Fibroblast of lung (primary cell): ENCODE measurements at regions not wholly inside any gene's neighbourhood (a gene's known extent, or its start where the extent isn't known, plus 50 kb on each side); places are given as distances from the start of the nearest gene placed in this dataset.
A peak's percentile ranks its signal among the peaks of the same experiment; 100 is the strongest.
"Not testable (repeated sequence)": the region's sequence is repeated elsewhere in the genome, so short reads cannot be mapped to it uniquely, and the experiment has no call there.

Source experiments
- DNase-seq, 2 donors: peaks; one replicate each; pipeline versions ENCODE4 v3.0.0 to v3.0.0-alpha.2; 2010; ENCODE audit warnings: low read depth in 2 of 2
- H2AFZ ChIP-seq: 2 replicates; pipeline ENCODE4 v1.5.1; 2012; ENCODE audit warnings: low read length, control low read depth, inconsistent platforms
- H3K27ac ChIP-seq: 2 replicates; pipeline ENCODE4 v1.5.1; 2011; ENCODE audit warnings: low read length, control low read depth; ENCODE audit not compliant: insufficient read depth
- H3K27me3 ChIP-seq: 2 replicates; pipeline ENCODE4 v1.5.1; 2011; ENCODE audit warnings: mild to moderate bottlenecking, low read length; ENCODE audit not compliant: control insufficient read depth, insufficient read depth
- H3K36me3 ChIP-seq: 2 replicates; pipeline ENCODE4 v1.5.1; 2011; ENCODE audit warnings: low read length; ENCODE audit not compliant: control insufficient read depth, insufficient read depth
- H3K4me1 ChIP-seq: 2 replicates; pipeline ENCODE4 v1.5.1; 2011; ENCODE audit warnings: low read length; ENCODE audit not compliant: control insufficient read depth, insufficient read depth; ENCODE audit errors: extremely low read depth
- H3K4me2 ChIP-seq: 2 replicates; pipeline ENCODE4 v1.5.1; 2011; ENCODE audit warnings: low read length, control low read depth; ENCODE audit not compliant: insufficient read depth; ENCODE audit errors: extremely low read depth
- H3K4me3 ChIP-seq, 4 experiments: fragments of 200-600 bp in 1 of 4; sonication (generic) in 1 of 4; replicated peaks in 1 of 4; 2 replicates each; pipeline ENCODE4 v1.5.1; 2011 to 2016; ENCODE audit warnings: low read length in 4 of 4, low read depth in 3 of 4, mild to moderate bottlenecking in 3 of 4, control low read depth in 2 of 4, inconsistent platforms in 1 of 4, mixed read lengths in 1 of 4; ENCODE audit not compliant: insufficient read depth in 1 of 4; ENCODE audit errors: control extremely low read depth in 1 of 4
- H3K79me2 ChIP-seq: 2 replicates; pipeline ENCODE4 v1.5.1; 2012; ENCODE audit warnings: mild to moderate bottlenecking, low read length, inconsistent platforms; ENCODE audit not compliant: control insufficient read depth, insufficient read depth
- H3K9ac ChIP-seq: 2 replicates; pipeline ENCODE4 v1.5.1; 2011; ENCODE audit warnings: mild to moderate bottlenecking, low read length, control low read depth; ENCODE audit not compliant: insufficient read depth
- H3K9me3 ChIP-seq: 2 replicates; pipeline ENCODE4 v1.5.1; 2012; ENCODE audit warnings: low read depth, low read length; ENCODE audit not compliant: control insufficient read depth, insufficient read depth
- H4K20me1 ChIP-seq: 2 replicates; pipeline ENCODE4 v1.5.1; 2011; ENCODE audit warnings: low read length; ENCODE audit not compliant: control insufficient read depth, insufficient read depth; ENCODE audit errors: extremely low read depth
- EZH2 ChIP-seq: IDR thresholded peaks from 2 replicates; pipeline ENCODE4 v1.5.1; 2012; ENCODE audit warnings: low read length, control low read depth, mild to moderate bottlenecking; ENCODE audit errors: missing control alignments
- TF ChIP-seq, protein P1 (sequence below), 2 donors: IDR thresholded peaks in 1 of 2; conservative IDR thresholded peaks in 1 of 2; 1 replicate in 1 of 2; 2 replicates in 1 of 2; pipeline ENCODE4 v1.5.1; 2011 to 2012; ENCODE audit warnings: low read length in 2 of 2, control low read depth in 1 of 2, inconsistent platforms in 1 of 2, low read depth in 1 of 2, mild to moderate bottlenecking in 1 of 2

GRCh38 chr3:193964517-193964880, 171.4 kb upstream of the HES1 start:
- H3K9me3 ChIP-seq = no peaks in the 10 kb centered on the region
- no peak overlapping the region for H3K9ac ChIP-seq
- no peaks in the 10 kb centered on the region for H3K4me1 ChIP-seq
- no peak overlapping the region for H3K27ac ChIP-seq
- no peak overlapping the region for H3K4me3 ChIP-seq
- TF ChIP-seq, protein P1, sequence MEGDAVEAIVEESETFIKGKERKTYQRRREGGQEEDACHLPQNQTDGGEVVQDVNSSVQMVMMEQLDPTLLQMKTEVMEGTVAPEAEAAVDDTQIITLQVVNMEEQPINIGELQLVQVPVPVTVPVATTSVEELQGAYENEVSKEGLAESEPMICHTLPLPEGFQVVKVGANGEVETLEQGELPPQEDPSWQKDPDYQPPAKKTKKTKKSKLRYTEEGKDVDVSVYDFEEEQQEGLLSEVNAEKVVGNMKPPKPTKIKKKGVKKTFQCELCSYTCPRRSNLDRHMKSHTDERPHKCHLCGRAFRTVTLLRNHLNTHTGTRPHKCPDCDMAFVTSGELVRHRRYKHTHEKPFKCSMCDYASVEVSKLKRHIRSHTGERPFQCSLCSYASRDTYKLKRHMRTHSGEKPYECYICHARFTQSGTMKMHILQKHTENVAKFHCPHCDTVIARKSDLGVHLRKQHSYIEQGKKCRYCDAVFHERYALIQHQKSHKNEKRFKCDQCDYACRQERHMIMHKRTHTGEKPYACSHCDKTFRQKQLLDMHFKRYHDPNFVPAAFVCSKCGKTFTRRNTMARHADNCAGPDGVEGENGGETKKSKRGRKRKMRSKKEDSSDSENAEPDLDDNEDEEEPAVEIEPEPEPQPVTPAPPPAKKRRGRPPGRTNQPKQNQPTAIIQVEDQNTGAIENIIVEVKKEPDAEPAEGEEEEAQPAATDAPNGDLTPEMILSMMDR (conservative IDR thresholded peaks at IDR 0.05 in 1 of 2, IDR thresholded peaks at IDR 0.05 in 1 of 2; ENCODE audit: low read depth in 1 of 2, low read length in 2 of 2) = no peak
- DNase-seq = no peak
- H3K36me3 ChIP-seq = no peaks in the 10 kb centered on the region
- no peaks in the 10 kb centered on the region for H4K20me1 ChIP-seq
- no peaks in the 10 kb centered on the region for H3K79me2 ChIP-seq
- no peak overlapping the region for H3K4me2 ChIP-seq
- no peak overlapping the region for H2AFZ ChIP-seq
- H3K27me3 ChIP-seq = peaks cover 13% of the 10 kb centered on the region

DNA sequence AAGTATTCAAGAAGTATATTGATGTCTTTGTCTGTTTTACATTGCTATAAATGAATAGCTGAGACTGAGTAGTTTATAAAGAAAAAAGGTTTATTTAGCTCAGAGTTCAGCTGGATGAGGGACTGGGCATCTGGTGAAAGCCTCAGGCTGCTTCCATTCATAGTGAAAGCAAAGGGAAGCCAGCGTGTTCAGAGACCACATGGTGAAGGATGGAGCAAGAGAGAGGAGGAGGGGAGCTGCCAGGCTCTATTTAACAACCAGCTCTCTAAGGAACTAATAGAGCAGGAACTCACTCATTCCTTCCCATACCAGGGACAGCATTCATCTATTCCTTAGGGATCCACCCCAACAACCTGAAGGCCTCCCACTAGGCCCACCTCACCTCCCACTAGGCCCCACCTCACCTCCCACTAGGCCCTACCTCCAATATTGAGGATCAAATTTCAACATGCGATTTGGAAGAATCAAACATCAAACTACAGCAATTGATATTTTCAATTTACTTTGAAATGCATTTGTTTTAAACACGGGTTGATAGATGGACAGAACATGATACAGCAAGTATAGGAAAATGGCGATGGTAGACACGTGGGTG, 167.5 kb upstream of the HES1 start:
- TF ChIP-seq, protein P1 (conservative IDR thresholded peaks at IDR 0.05 in 1 of 2, IDR thresholded peaks at IDR 0.05 in 1 of 2; ENCODE audit: low read depth in 1 of 2, low read length in 2 of 2) = no peak
- no peak for TF ChIP-seq EZH2

DNA sequence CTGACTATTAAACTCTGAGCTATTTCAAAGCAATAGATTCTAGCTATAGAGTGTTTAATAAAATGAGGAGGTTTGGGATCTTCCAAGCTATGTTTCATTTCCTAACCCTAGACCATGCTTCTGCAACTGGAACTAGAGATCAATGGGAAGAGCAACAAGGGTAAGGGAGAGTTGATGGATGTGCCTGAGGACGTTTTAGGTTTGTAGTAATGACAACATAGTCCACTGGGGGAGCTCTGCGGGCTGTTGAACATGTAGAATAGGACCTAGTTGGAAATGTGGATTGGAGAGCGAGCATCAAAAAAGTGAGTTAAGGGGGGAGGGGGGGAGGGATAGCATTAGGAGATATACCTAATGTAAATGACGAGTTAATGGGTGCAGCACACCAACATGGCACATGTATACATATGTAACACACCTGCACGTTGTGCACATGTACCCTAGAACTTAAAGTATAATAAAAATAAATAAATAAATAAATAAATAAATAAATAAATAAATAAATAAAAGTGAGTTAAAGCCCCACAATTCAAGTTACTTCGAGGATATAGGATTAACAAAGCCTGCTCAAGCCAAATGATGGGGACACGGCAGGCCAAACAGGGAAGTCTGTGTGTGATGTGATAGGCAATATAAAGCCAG, 165.7 kb upstream of the HES1 start:
- H3K9ac ChIP-seq, H3K4me1 ChIP-seq, H3K36me3 ChIP-seq, H3K4me3 ChIP-seq, H3K9me3 ChIP-seq, H4K20me1 ChIP-seq, H2AFZ ChIP-seq, H3K4me2 ChIP-seq, H3K79me2 ChIP-seq, H3K27ac ChIP-seq: not testable (repeated sequence)
- TF ChIP-seq, protein P1 (conservative IDR thresholded peaks at IDR 0.05 in 1 of 2, IDR thresholded peaks at IDR 0.05 in 1 of 2; ENCODE audit: low read depth in 1 of 2, low read length in 2 of 2) = peak; percentile 20 to 51
- DNase-seq = peak; percentile 42 to 47
- peaks cover 42% of the 10 kb centered on the region for H3K27me3 ChIP-seq

More for the DNA sequence above, 167.5 kb upstream of the HES1 start:
- Histone ChIP-seq H3K4me3 (no peak overlapping the region), H3K9me3 (no peaks in the 10 kb centered on the region), H2AFZ (no peak overlapping the region), H3K79me2 (no peaks in the 10 kb centered on the region), H3K27ac (no peak overlapping the region), H3K27me3 (peaks cover 25% of the 10 kb centered on the region), H3K36me3 (no peaks in the 10 kb centered on the region), H3K9ac (no peak overlapping the region), H3K4me1 (no peaks in the 10 kb centered on the region), H3K4me2 (no peak overlapping the region), H4K20me1 (no peaks in the 10 kb centered on the region)
- no peak for DNase-seq
